ENCODE measurements at regions not wholly inside any gene's neighbourhood (a gene's known extent, or its start where the extent isn't known, plus 50 kb on each side); places are given as distances from the start of the nearest gene placed in this dataset.

- TF ChIP-seq POLR2A (IDR thresholded peaks at IDR 0.05) (no peak), CTCF (IDR thresholded peaks at IDR 0.05) (no peak)
Observed at GRCh38 chr2:58957188-58957840, 716.2 kb upstream of the FANCL start.
